Fibroblast of lung (primary cell): ENCODE measurements at regions not wholly inside any gene's neighbourhood (a gene's known extent, or its start where the extent isn't known, plus 50 kb on each side); places are given as distances from the start of the nearest gene placed in this dataset.
A peak's percentile ranks its signal among the peaks of the same experiment; 100 is the strongest.

ENCODE experiments used
- DNase-seq, 2 donors: peaks; one replicate each; pipeline versions ENCODE4 v3.0.0 to v3.0.0-alpha.2; 2010; ENCODE audit warnings: low read depth in 2 of 2
- H2AFZ ChIP-seq: 2 replicates; pipeline ENCODE4 v1.5.1; 2012; ENCODE audit warnings: low read length, control low read depth, inconsistent platforms
- H3K27ac ChIP-seq: 2 replicates; pipeline ENCODE4 v1.5.1; 2011; ENCODE audit warnings: low read length, control low read depth; ENCODE audit not compliant: insufficient read depth
- H3K27me3 ChIP-seq: 2 replicates; pipeline ENCODE4 v1.5.1; 2011; ENCODE audit warnings: mild to moderate bottlenecking, low read length; ENCODE audit not compliant: control insufficient read depth, insufficient read depth
- H3K36me3 ChIP-seq: 2 replicates; pipeline ENCODE4 v1.5.1; 2011; ENCODE audit warnings: low read length; ENCODE audit not compliant: control insufficient read depth, insufficient read depth
- H3K4me1 ChIP-seq: 2 replicates; pipeline ENCODE4 v1.5.1; 2011; ENCODE audit warnings: low read length; ENCODE audit not compliant: control insufficient read depth, insufficient read depth; ENCODE audit errors: extremely low read depth
- H3K4me2 ChIP-seq: 2 replicates; pipeline ENCODE4 v1.5.1; 2011; ENCODE audit warnings: low read length, control low read depth; ENCODE audit not compliant: insufficient read depth; ENCODE audit errors: extremely low read depth
- H3K4me3 ChIP-seq, 4 experiments: fragments of 200-600 bp in 1 of 4; sonication (generic) in 1 of 4; replicated peaks in 1 of 4; 2 replicates each; pipeline ENCODE4 v1.5.1; 2011 to 2016; ENCODE audit warnings: low read length in 4 of 4, low read depth in 3 of 4, mild to moderate bottlenecking in 3 of 4, control low read depth in 2 of 4, inconsistent platforms in 1 of 4, mixed read lengths in 1 of 4; ENCODE audit not compliant: insufficient read depth in 1 of 4; ENCODE audit errors: control extremely low read depth in 1 of 4
- H3K79me2 ChIP-seq: 2 replicates; pipeline ENCODE4 v1.5.1; 2012; ENCODE audit warnings: mild to moderate bottlenecking, low read length, inconsistent platforms; ENCODE audit not compliant: control insufficient read depth, insufficient read depth
- H3K9ac ChIP-seq: 2 replicates; pipeline ENCODE4 v1.5.1; 2011; ENCODE audit warnings: mild to moderate bottlenecking, low read length, control low read depth; ENCODE audit not compliant: insufficient read depth
- H3K9me3 ChIP-seq: 2 replicates; pipeline ENCODE4 v1.5.1; 2012; ENCODE audit warnings: low read depth, low read length; ENCODE audit not compliant: control insufficient read depth, insufficient read depth
- H4K20me1 ChIP-seq: 2 replicates; pipeline ENCODE4 v1.5.1; 2011; ENCODE audit warnings: low read length; ENCODE audit not compliant: control insufficient read depth, insufficient read depth; ENCODE audit errors: extremely low read depth
- EZH2 ChIP-seq: IDR thresholded peaks from 2 replicates; pipeline ENCODE4 v1.5.1; 2012; ENCODE audit warnings: low read length, control low read depth, mild to moderate bottlenecking; ENCODE audit errors: missing control alignments
- TF ChIP-seq, protein P1 (sequence below), 2 donors: IDR thresholded peaks in 1 of 2; conservative IDR thresholded peaks in 1 of 2; 1 replicate in 1 of 2; 2 replicates in 1 of 2; pipeline ENCODE4 v1.5.1; 2011 to 2012; ENCODE audit warnings: low read length in 2 of 2, control low read depth in 1 of 2, inconsistent platforms in 1 of 2, low read depth in 1 of 2, mild to moderate bottlenecking in 1 of 2

DNA sequence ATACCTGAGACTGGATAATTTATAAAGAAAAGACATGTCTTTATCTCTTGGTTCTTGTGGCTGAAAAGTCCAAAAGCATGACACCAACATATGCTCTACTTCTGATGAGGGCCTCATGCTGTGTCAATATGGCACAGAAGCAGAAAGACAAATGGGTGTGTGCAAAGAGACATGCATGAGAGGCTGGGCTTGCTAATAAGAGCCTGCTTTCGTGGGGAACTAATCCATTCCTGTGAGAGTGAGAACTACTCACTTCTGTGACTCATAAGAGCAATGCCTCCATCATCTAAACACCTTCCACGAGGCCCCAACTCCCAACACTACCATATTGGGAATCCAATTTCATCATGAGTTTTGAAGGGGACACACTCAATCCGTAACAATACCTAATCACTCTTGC, 340.0 kb upstream of the DUSP10 start:
- Histone ChIP-seq H3K27me3 (no peaks in the 10 kb centered on the region), H3K9ac (no peak overlapping the region), H3K4me1 (peaks cover 6% of the 10 kb centered on the region), H3K79me2 (no peaks in the 10 kb centered on the region), H3K27ac (no peak overlapping the region), H3K4me3 (no peak overlapping the region), H4K20me1 (no peaks in the 10 kb centered on the region), H2AFZ (no peak overlapping the region), H3K9me3 (no peaks in the 10 kb centered on the region), H3K36me3 (no peaks in the 10 kb centered on the region), H3K4me2 (no peak overlapping the region)
- peak; percentile 15 to 34 for DNase-seq
- TF ChIP-seq EZH2 = no peak
- TF ChIP-seq, protein P1, sequence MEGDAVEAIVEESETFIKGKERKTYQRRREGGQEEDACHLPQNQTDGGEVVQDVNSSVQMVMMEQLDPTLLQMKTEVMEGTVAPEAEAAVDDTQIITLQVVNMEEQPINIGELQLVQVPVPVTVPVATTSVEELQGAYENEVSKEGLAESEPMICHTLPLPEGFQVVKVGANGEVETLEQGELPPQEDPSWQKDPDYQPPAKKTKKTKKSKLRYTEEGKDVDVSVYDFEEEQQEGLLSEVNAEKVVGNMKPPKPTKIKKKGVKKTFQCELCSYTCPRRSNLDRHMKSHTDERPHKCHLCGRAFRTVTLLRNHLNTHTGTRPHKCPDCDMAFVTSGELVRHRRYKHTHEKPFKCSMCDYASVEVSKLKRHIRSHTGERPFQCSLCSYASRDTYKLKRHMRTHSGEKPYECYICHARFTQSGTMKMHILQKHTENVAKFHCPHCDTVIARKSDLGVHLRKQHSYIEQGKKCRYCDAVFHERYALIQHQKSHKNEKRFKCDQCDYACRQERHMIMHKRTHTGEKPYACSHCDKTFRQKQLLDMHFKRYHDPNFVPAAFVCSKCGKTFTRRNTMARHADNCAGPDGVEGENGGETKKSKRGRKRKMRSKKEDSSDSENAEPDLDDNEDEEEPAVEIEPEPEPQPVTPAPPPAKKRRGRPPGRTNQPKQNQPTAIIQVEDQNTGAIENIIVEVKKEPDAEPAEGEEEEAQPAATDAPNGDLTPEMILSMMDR (conservative IDR thresholded peaks at IDR 0.05 in 1 of 2, IDR thresholded peaks at IDR 0.05 in 1 of 2; ENCODE audit: low read depth in 1 of 2, low read length in 2 of 2) = no peak

DNA sequence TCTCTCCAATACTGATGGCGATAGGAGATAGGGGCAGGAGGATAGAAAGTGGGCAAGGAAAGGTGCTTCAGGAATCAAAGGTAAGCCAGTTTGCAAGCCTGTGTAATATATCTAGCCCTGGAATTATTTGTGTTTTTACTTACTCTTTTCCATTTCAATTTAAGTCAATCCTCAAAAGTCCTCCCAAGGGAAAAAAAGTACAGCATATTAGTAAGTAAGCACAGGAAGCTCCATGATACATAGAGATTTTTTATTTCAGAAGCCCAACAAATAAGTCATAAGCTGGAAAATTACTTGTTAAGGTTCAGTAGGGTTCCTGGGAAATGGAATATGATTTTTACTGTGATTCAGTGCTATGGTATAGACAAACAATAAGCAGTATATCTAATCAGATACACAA, 337.7 kb upstream of the DUSP10 start:
- no peak overlapping the region for H3K27ac ChIP-seq
- no peak overlapping the region for H3K9ac ChIP-seq
- H3K27me3 ChIP-seq = no peaks in the 10 kb centered on the region
- no peak overlapping the region for H3K4me3 ChIP-seq
- no peaks in the 10 kb centered on the region for H3K79me2 ChIP-seq
- H4K20me1 ChIP-seq = no peaks in the 10 kb centered on the region
- TF ChIP-seq EZH2 = no peak
- TF ChIP-seq, protein P1 (conservative IDR thresholded peaks at IDR 0.05 in 1 of 2, IDR thresholded peaks at IDR 0.05 in 1 of 2; ENCODE audit: low read depth in 1 of 2, low read length in 2 of 2) = no peak
- no peak overlapping the region for H2AFZ ChIP-seq
- no peak overlapping the region for H3K4me2 ChIP-seq
- H3K9me3 ChIP-seq = no peaks in the 10 kb centered on the region
- no peak for DNase-seq
- H3K4me1 ChIP-seq = peaks cover 6% of the 10 kb centered on the region
- H3K36me3 ChIP-seq = no peaks in the 10 kb centered on the region

DNA sequence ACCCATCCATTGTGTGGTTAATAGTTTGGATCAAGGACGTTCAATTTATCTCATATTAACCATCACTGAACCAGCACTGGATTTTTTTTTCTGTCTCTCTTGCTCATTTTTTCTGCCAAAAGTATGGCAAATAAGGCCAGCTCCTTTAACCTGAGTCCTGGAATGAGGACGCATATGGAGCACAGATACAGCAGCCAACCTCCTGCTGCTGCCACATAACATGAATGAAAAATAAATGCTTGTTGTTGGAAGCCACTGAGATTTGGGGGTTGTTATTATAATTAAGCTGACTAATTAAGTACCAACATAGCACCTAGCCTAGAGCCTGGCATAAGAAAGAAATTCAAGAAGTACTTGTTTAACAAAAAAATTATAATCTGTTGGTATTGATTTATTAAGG, 335.3 kb upstream of the DUSP10 start:
- Histone ChIP-seq H3K27ac (no peak overlapping the region), H3K4me2 (no peak overlapping the region), H3K4me3 (no peak overlapping the region), H3K4me1 (peaks cover 9% of the 10 kb centered on the region), H3K36me3 (no peaks in the 10 kb centered on the region), H3K9me3 (no peaks in the 10 kb centered on the region), H3K9ac (no peak overlapping the region), H3K27me3 (no peaks in the 10 kb centered on the region), H4K20me1 (no peaks in the 10 kb centered on the region), H2AFZ (no peak overlapping the region), H3K79me2 (no peaks in the 10 kb centered on the region)
- no peak for DNase-seq
- TF ChIP-seq EZH2 = no peak
- TF ChIP-seq, protein P1 (conservative IDR thresholded peaks at IDR 0.05 in 1 of 2, IDR thresholded peaks at IDR 0.05 in 1 of 2; ENCODE audit: low read depth in 1 of 2, low read length in 2 of 2) = no peak
